NB4 (cell line): ENCODE measurements at regions not wholly inside any gene's neighbourhood (a gene's known extent, or its start where the extent isn't known, plus 50 kb on each side); places are given as distances from the start of the nearest gene placed in this dataset.

Experiments
- CTCF ChIP-seq: IDR thresholded peaks from one replicate; pipeline ENCODE4 v1.5.1; 2012; ENCODE audit warnings: low read depth, low read length
- MAX ChIP-seq: IDR thresholded peaks from 2 replicates; pipeline ENCODE4 v1.6.1; 2011; ENCODE audit warnings: low read depth, low read length
- POLR2A ChIP-seq: IDR thresholded peaks from 2 replicates; pipeline ENCODE4 v1.6.1; 2011; ENCODE audit warnings: mild to moderate bottlenecking; ENCODE audit not compliant: insufficient read length; ENCODE audit errors: extremely low read depth

DNA sequence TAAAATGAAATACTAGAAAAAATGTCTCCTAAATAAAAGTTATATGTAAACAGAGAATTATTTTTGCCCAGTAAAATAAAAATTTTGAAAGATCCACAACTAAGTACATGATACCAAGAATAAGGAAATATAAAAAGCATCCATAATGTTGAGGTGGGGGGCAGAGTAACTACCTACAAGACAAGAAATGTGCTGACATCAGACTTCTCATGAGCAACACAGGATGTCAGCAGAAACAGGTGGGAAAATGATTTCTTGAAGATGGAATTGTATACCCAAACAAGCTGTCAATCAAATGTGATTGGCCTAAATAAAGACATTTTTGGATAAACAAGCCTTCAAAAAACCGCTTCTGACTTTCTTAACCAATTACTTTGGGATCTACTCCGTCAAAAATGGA, 143.9 kb upstream of the LIPC start:
- TF ChIP-seq CTCF (no peak), POLR2A (no peak), MAX (no peak)
